HepG2 (cell line): ENCODE measurements at regions not wholly inside any gene's neighbourhood (a gene's known extent, or its start where the extent isn't known, plus 50 kb on each side); places are given as distances from the start of the nearest gene placed in this dataset.

Experiments
- ATAC-seq: fragments of 200-7000 bp; cut with Tn5 transposase; 3 replicates; pipeline ENCODE4 v1.9.1; 2020; ENCODE audit warnings: mild to moderate bottlenecking, moderate library complexity
- BruUV-seq: library from RNA; stranded (reverse); fragments of 400-500 nt; replicated peaks from 2 replicates; lab custom pipeline; 2021; lab: Mats Ljungman, UMichigan
- CTCF ChIA-PET: fragments of 300-600 bp; formaldehyde crosslinking; extraction: SDS; loops from one replicate; lab custom pipeline; 2021; ENCODE audit warnings: low total read pairs, inconsistent platforms, low intra/inter-chr PET ratio; lab: Yijun Ruan, JAX
- POLR2A ChIA-PET: fragments of 350-600 bp; sonication (Branson Sonifier 250); formaldehyde crosslinking; loops from one replicate; lab custom pipeline; 2020; ENCODE audit warnings: antibody characterized with exemption, inconsistent platforms; lab: Yijun Ruan, JAX
- DNase-seq: peaks from one replicate; pipeline ENCODE4 v3.0.0-alpha.2; 2015; ENCODE audit warnings: low spot score
- FAIRE-seq: peaks from 3 replicates; lab custom pipeline; 2011; peaks lifted over from hg19 to GRCh38; lab: Jason Lieb, UNC
- H2AFZ ChIP-seq: one replicate; pipeline ENCODE4 v1.6.1; 2011; ENCODE audit warnings: low read length, inconsistent platforms
- H3K27ac ChIP-seq: fragments of 300-600 bp; 3 replicates; pipeline ENCODE4 v1.8.0; 2011; ENCODE audit warnings: mixed run types, mild to moderate bottlenecking, mixed read lengths, low read length, inconsistent platforms; ENCODE audit not compliant: insufficient read depth; ENCODE audit errors: extremely low read length
- H3K27me3 ChIP-seq, 2 experiments: fragments of 200-600 bp in 1 of 2; 2 replicates in 1 of 2; 3 replicates in 1 of 2; pipeline versions ENCODE4 v1.6.0 to v1.8.0; 2011; ENCODE audit warnings: low read length in 2 of 2, mild to moderate bottlenecking in 2 of 2, moderate library complexity in 2 of 2, inconsistent platforms in 1 of 2; ENCODE audit not compliant: insufficient read depth in 2 of 2, control insufficient read depth in 1 of 2
- H3K36me3 ChIP-seq, 2 experiments: fragments of 200-600 bp in 1 of 2; replicated peaks in 1 of 2; 2 replicates in 1 of 2; 3 replicates in 1 of 2; pipeline versions ENCODE4 v1.5.1 to v1.8.0; 2011; ENCODE audit warnings: low read length in 2 of 2, inconsistent platforms in 1 of 2; ENCODE audit not compliant: insufficient read depth in 2 of 2, control insufficient read depth in 1 of 2
- H3K4me1 ChIP-seq: 2 replicates; pipeline ENCODE4 v1.5.1; 2012; ENCODE audit warnings: low read length, inconsistent platforms; ENCODE audit not compliant: insufficient read depth
- H3K4me2 ChIP-seq: 2 replicates; pipeline ENCODE4 v1.6.0; 2011; ENCODE audit warnings: low read depth, low read length, inconsistent platforms
- H3K4me3 ChIP-seq, 3 experiments: fragments of 200-600 bp in 1 of 3; sonication (generic), shearing (Covaris generic) in 1 of 3; replicated peaks in 1 of 3; 2 replicates each; pipeline ENCODE4 v1.5.1; 2011 to 2016; ENCODE audit warnings: low read length in 3 of 3, inconsistent platforms in 2 of 3, low read depth in 2 of 3, mild to moderate bottlenecking in 2 of 3, control low read depth in 1 of 3, mixed read lengths in 1 of 3; ENCODE audit not compliant: insufficient read depth in 1 of 3
- H3K79me2 ChIP-seq: one replicate; pipeline ENCODE4 v1.6.1; 2011; ENCODE audit warnings: low read length, inconsistent platforms; ENCODE audit not compliant: insufficient read depth
- H3K9ac ChIP-seq: 2 replicates; pipeline ENCODE4 v1.6.0; 2011; ENCODE audit warnings: mild to moderate bottlenecking, low read depth, low read length, inconsistent platforms; ENCODE audit not compliant: insufficient read depth
- H3K9me3 ChIP-seq: 2 replicates; pipeline ENCODE4 v1.5.1; 2012; ENCODE audit warnings: mild to moderate bottlenecking, low read length
- H4K20me1 ChIP-seq: 2 replicates; pipeline ENCODE4 v1.6.0; 2011; ENCODE audit warnings: inconsistent platforms, mild to moderate bottlenecking, low read length, moderate library complexity; ENCODE audit not compliant: insufficient read depth
- POLR2G ChIP-seq: fragments of 200-400 bp; formaldehyde crosslinking; IDR thresholded peaks from 2 replicates; pipeline ENCODE4 v1.6.1; 2018; ENCODE audit warnings: mild to moderate bottlenecking, low read depth, low read length, moderate library complexity
- YEATS4 ChIP-seq: sonication (generic); formaldehyde crosslinking; IDR thresholded peaks from 2 replicates; pipeline ENCODE4 v1.4.0; 2020; ENCODE audit warnings: missing genetic modification reagents, borderline replicate concordance
- ZFY ChIP-seq: sonication (generic); formaldehyde crosslinking; IDR thresholded peaks from 2 replicates; pipeline ENCODE4 v1.4.0; 2020; ENCODE audit warnings: missing genetic modification reagents
- ZNF101 ChIP-seq: sonication (generic); formaldehyde crosslinking; IDR thresholded peaks from 2 replicates; pipeline ENCODE4 v1.4.0; 2020; ENCODE audit warnings: mild to moderate bottlenecking, low read depth, missing genetic modification reagents, borderline replicate concordance
- ZNF124 ChIP-seq: sonication (generic); formaldehyde crosslinking; IDR thresholded peaks from 2 replicates; pipeline ENCODE4 v1.4.0; 2020; ENCODE audit warnings: missing genetic modification reagents
- ZNF569 ChIP-seq: sonication (generic); formaldehyde crosslinking; IDR thresholded peaks from 2 replicates; pipeline ENCODE4 v1.5.0; 2020; ENCODE audit warnings: mild to moderate bottlenecking, missing genetic modification reagents, moderate library complexity, borderline replicate concordance
- ZNF570 ChIP-seq: sonication (generic); formaldehyde crosslinking; IDR thresholded peaks from 2 replicates; pipeline ENCODE4 v1.4.0; 2020; ENCODE audit warnings: mild to moderate bottlenecking, missing genetic modification reagents, borderline replicate concordance
- ZNF614 ChIP-seq: IDR thresholded peaks from 2 replicates; pipeline ENCODE4 v1.6.1; 2018; ENCODE audit warnings: missing biosample characterization, missing genetic modification reagents, inconsistent platforms, borderline replicate concordance
- ZNF747 ChIP-seq: sonication (generic); formaldehyde crosslinking; IDR thresholded peaks from 2 replicates; pipeline ENCODE4 v1.8.1; 2023; ENCODE audit warnings: missing genetic modification reagents, mild to moderate bottlenecking, borderline replicate concordance
- ZNF75D ChIP-seq: sonication (generic); formaldehyde crosslinking; IDR thresholded peaks from 2 replicates; pipeline ENCODE4 v1.8.1; 2023; ENCODE audit warnings: missing genetic modification reagents, mild to moderate bottlenecking, borderline replicate concordance
- ZNF776 ChIP-seq: sonication (generic); formaldehyde crosslinking; IDR thresholded peaks from 2 replicates; pipeline ENCODE4 v1.4.0; 2020; ENCODE audit warnings: mild to moderate bottlenecking, missing genetic modification reagents
- ZNF83 ChIP-seq: sonication (generic); formaldehyde crosslinking; IDR thresholded peaks from 2 replicates; pipeline ENCODE4 v1.4.0; 2020; ENCODE audit warnings: missing genetic modification reagents, mild to moderate bottlenecking, borderline replicate concordance
- ZSCAN9 ChIP-seq: IDR thresholded peaks from 2 replicates; pipeline ENCODE4 v1.6.1; 2016; ENCODE audit warnings: borderline replicate concordance
- WGBS: methylation state at CpG from one replicate; pipeline ENCODE4 v1.1.6; 2017; ENCODE audit warnings: low lambda C conversion rate; 5-methylcytosine and 5-hydroxymethylcytosine counted together
- in situ Hi-C: cut with HindIII; loops from 2 replicates; pipeline ENCODE4 v1.10.0; 2017; ENCODE audit warnings: low pct_unique_long_range_greater_than_20kb; ENCODE audit not compliant: extremely low pct_ligation_motif_present
- intact Hi-C: fragments of 100-400 bp; cut with micrococcal nuclease; formaldehyde crosslinking; loops from one replicate; pipeline ENCODE4 v1.10.0; 2022; ENCODE audit not compliant: unreplicated experiment
- TF ChIP-seq, protein P1 (sequence below): sonication (generic); formaldehyde crosslinking; IDR thresholded peaks from 2 replicates; pipeline ENCODE4 v1.4.0; 2020; ENCODE audit warnings: missing genetic modification reagents

- CTCF ChIA-PET, result no interaction called here
- no peak for ATAC-seq
- no peak overlapping the region for H3K9ac ChIP-seq
Observed at GRCh38 chr13:73310366-73310765, 251.6 kb downstream of the KLF5 start.

DNA sequence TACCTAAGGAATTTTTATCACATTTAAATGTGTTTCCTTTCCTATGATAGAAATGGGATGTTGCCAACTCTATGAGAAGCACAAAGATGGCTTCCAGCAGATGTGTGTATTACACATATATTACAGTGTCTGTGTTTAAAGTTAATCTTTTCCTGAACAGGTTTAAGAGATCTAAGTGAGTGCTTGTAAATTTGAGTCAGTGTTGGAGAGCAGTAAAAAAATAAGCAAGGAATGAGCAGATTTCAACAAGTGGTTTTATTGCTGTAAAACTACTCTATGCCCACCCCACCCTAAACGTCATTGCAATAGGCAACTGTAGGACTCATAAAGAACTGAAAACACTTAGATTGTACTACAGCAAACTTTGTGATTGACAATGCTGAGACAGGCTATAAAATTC lies 248.7 kb downstream of the KLF5 start:
- no peaks in the 10 kb centered on the region for H3K27me3 ChIP-seq
- TF ChIP-seq ZNF569 (CRISPR knock-in tag), result no peak
- TF ChIP-seq ZNF570 (CRISPR knock-in tag), result no peak
- TF ChIP-seq ZNF776, result no peak
- TF ChIP-seq ZNF124 (CRISPR knock-in tag), result no peak
- TF ChIP-seq ZFY (CRISPR knock-in tag), result no peak
- TF ChIP-seq, all 625 proteins: peak for 0
- ChIA-PET POLR2A (no interaction called here), CTCF (no interaction called here)
- no peaks in the 10 kb centered on the region for H3K79me2 ChIP-seq
- ATAC-seq, result no peak
- no peak for DNase-seq
- H3K9ac ChIP-seq, result no peak overlapping the region
- no peaks in the 10 kb centered on the region for H3K4me1 ChIP-seq
- 6% methylated on average over 1 of the region's 1 CpG for WGBS
- no peak overlapping the region for H3K4me3 ChIP-seq
- no peak overlapping the region for H2AFZ ChIP-seq
- H3K27ac ChIP-seq, result no peak overlapping the region
- H3K9me3 ChIP-seq, result no peaks in the 10 kb centered on the region
- H4K20me1 ChIP-seq, result no peaks in the 10 kb centered on the region
- no peak overlapping the region for H3K4me2 ChIP-seq
- no peak for FAIRE-seq
- no TSS peak for BruUV-seq
- H3K36me3 ChIP-seq, result no peaks in the 10 kb centered on the region
- in situ Hi-C loops, result no loop called here
- intact Hi-C loops, result no loop called here

More at GRCh38 chr13:73310366-73310765, 251.6 kb downstream of the KLF5 start:
- Histone ChIP-seq H3K4me3 (no peak overlapping the region), H3K79me2 (no peaks in the 10 kb centered on the region), H2AFZ (no peak overlapping the region), H4K20me1 (no peaks in the 10 kb centered on the region), H3K27me3 (no peaks in the 10 kb centered on the region), H3K27ac (no peak overlapping the region), H3K4me1 (no peaks in the 10 kb centered on the region), H3K4me2 (no peak overlapping the region), H3K36me3 (no peaks in the 10 kb centered on the region), H3K9me3 (no peaks in the 10 kb centered on the region)
- TF ChIP-seq ZNF101 (CRISPR knock-in tag) (no peak), ZNF75D (CRISPR knock-in tag) (no peak), ZNF747 (no peak), ZNF614 (CRISPR knock-in tag) (no peak), ZNF83 (CRISPR knock-in tag) (no peak), ZSCAN9 (CRISPR knock-in tag) (no peak), YEATS4 (CRISPR knock-in tag) (no peak), POLR2G (no peak)
- TF ChIP-seq, protein P1, sequence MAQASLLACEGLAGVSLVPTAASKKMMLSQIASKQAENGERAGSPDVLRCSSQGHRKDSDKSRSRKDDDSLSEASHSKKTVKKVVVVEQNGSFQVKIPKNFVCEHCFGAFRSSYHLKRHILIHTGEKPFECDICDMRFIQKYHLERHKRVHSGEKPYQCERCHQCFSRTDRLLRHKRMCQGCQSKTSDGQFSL (CRISPR knock-in tag), result no peak
- BruUV-seq, result no TSS peak
- FAIRE-seq, result no peak
- WGBS, result 20% methylated on average over 2 of the region's 2 CpGs
- intact Hi-C loops, result no loop called here
- POLR2A ChIA-PET, result no interaction called here
- DNase-seq, result no peak
- in situ Hi-C loops, result no loop called here
